GM12873 (cell line): ENCODE measurements at regions not wholly inside any gene's neighbourhood (a gene's known extent, or its start where the extent isn't known, plus 50 kb on each side); places are given as distances from the start of the nearest gene placed in this dataset.
A peak's percentile ranks its signal among the peaks of the same experiment; 100 is the strongest.

Experiments
- TF ChIP-seq, protein P1 (sequence below): IDR thresholded peaks from 2 replicates; pipeline ENCODE4 v1.5.1; 2012; ENCODE audit warnings: low read depth, mild to moderate bottlenecking, moderate library complexity, low read length, control low read depth; ENCODE audit not compliant: insufficient read depth; ENCODE audit errors: missing control alignments

DNA sequence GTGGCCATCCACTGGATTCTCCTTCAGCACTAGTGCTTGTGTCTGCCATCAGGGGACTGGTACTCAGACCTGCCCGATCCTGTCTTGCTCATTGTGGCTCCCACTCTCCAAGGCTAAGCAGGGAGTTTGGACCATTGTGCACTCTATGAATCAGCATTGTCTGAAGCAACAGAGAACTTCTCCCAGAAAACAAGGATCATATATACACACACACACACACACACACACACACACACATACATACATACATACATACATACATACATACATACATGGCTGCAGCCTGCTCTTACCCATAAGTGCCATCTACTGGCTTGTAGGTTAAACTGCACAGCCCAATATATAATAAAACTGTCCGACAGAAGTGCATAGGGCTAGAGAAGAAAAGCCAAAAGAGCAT, 345.3 kb upstream of the LCORL start:
- TF ChIP-seq, protein P1, sequence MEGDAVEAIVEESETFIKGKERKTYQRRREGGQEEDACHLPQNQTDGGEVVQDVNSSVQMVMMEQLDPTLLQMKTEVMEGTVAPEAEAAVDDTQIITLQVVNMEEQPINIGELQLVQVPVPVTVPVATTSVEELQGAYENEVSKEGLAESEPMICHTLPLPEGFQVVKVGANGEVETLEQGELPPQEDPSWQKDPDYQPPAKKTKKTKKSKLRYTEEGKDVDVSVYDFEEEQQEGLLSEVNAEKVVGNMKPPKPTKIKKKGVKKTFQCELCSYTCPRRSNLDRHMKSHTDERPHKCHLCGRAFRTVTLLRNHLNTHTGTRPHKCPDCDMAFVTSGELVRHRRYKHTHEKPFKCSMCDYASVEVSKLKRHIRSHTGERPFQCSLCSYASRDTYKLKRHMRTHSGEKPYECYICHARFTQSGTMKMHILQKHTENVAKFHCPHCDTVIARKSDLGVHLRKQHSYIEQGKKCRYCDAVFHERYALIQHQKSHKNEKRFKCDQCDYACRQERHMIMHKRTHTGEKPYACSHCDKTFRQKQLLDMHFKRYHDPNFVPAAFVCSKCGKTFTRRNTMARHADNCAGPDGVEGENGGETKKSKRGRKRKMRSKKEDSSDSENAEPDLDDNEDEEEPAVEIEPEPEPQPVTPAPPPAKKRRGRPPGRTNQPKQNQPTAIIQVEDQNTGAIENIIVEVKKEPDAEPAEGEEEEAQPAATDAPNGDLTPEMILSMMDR: peak; percentile 60

DNA sequence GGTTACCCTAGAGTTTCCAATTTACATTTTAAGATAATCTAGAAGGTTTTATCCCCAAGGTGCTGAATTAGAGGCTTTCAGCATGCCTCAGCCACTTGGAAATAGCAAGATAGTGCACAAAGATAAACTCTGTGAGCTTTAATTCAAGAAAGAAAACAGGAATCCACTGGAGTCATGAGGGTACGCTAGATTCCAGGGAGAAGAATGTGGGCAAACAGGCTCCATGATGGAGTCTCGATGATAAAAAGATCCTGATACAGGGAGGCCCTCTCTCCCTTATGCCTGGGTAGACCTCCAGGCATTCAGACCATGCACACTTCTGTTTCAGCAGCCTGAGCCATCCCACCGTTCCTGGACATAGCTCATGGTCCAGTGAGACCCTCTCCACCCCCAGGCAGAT, 344.6 kb upstream of the LCORL start:
- TF ChIP-seq, protein P1: no peak

DNA sequence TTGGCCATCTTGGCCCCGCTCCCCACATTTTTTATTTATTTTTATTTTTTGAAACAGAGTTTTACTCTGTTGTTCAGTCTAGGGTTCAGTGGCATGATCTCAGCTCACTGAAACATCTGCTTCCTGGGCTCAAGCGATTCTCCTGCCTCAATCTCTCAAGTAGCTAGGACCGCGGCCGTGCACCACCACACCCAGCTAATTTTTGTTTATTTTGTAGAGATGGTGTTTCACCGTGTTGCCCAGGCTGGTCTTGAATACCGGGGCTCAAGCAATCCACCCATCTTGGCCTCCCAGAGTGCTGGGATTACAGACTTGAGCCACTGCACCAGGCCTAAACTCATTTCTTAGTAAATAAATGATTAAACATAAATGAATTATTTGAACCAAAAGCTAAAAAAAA, 322.0 kb upstream of the LCORL start:
- TF ChIP-seq, protein P1: no peak

DNA sequence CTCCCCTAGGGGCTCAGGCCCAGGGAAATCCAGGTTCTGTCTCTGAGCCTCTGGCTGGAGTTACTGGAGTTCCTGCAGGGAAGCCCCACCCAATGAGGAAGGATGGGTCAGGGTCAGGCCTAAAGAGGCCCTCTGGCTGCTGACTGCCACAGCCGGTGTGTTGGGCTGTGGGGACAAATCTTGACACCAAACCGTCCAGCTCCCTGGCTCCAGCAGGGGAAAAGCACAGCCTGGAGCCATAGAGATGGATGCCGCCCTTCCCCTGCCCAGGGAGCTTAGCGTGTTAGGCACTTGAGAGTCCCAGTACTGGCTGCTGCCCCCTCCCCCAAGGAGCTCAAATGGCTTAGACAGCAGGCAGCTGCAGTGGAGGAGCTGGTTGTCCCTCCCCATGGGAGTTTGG, 321.3 kb upstream of the LCORL start:
- TF ChIP-seq, protein P1: no peak

DNA sequence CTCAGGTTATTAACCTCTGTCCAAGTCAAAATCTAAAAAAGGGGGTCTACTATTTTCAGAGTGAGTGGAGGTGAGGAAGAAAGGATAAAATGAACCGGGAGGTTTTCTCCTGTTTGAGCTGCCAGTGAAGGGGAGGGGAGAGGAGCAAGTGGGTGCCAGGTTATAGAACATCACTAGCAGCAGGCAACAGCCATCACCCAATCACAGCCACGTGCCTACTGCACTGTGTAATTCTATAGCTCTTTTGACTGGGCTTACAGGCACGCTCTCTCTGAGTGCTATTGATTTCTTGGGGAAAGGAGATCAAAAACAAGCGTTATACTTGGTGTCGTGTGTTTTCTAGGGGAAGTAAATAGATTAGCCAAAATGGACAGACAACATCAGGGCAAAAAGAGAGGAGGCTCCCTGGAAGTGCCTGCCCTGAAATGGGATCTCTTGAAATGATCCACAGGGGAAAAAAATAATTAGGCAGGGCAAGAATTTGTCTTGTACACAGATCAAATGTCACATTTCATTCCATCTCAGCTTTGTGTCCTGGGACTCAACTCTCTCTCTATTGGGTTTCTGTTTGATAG, 300.5 kb upstream of the LCORL start:
- TF ChIP-seq, protein P1: no peak

DNA sequence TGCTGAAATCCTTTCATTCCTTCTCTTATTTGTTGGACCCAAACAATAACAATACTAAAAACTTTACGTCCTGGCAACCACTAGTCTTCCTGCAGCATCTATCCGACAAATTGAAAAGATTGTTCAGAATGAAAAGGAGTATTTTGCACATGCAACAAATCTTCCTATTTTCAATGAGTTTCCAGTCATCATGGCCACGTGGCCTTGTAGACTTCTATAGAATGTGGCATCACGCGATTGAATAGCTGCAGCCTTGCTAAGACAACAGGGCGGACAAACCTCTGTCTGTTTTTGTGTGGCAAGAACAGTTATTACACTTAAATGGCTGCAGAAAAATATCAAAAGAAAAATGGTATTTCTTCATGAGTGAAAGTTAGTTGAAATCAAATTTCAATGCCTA, 297.9 kb upstream of the LCORL start:
- TF ChIP-seq, protein P1: no peak

DNA sequence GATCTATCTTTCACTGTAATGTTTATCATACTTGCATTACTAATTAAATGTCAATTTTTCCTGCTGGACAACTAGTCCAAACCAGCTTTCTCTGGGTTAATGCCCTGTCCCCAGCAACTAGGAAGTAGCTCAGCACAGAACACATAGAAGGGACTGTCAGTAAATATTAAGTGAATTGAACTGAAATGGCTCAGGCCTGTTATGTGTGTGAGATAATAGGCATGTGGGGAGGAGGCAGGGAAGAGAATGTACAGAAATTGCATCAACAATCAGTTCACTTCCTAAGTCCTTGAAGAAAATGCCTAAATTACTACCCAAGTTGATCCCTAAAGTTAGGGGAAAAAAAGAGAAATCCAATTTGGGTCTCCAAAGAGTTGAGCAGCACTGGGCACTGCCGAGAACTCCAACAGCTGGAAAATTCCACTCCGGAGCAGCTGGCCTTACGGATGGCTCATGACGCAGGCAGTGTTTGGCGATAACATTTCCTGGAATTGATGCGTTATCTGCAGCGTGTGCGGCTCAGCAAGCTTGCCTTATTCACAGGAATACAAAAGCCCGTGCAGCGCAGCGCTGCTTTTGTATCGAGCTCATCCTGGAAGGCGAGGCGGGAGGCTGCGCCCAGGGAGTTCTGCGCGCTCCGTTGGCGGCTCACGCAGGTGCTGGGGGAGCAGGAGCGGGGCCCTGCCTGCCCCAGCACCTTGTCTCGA, 297.3 kb upstream of the LCORL start:
- TF ChIP-seq, protein P1: no peak
